GM12892 (cell line): ENCODE measurements at regions not wholly inside any gene's neighbourhood (a gene's known extent, or its start where the extent isn't known, plus 50 kb on each side); places are given as distances from the start of the nearest gene placed in this dataset.

Experiments used
- POLR2A ChIP-seq: IDR thresholded peaks from 2 replicates; pipeline ENCODE4 v1.6.1; 2011; ENCODE audit warnings: low read depth, low read length, control low read depth
- TAF1 ChIP-seq: IDR thresholded peaks from 2 replicates; pipeline ENCODE4 v1.6.1; 2011; ENCODE audit warnings: low read depth, mild to moderate bottlenecking, control low read depth, low read length, borderline replicate concordance

DNA sequence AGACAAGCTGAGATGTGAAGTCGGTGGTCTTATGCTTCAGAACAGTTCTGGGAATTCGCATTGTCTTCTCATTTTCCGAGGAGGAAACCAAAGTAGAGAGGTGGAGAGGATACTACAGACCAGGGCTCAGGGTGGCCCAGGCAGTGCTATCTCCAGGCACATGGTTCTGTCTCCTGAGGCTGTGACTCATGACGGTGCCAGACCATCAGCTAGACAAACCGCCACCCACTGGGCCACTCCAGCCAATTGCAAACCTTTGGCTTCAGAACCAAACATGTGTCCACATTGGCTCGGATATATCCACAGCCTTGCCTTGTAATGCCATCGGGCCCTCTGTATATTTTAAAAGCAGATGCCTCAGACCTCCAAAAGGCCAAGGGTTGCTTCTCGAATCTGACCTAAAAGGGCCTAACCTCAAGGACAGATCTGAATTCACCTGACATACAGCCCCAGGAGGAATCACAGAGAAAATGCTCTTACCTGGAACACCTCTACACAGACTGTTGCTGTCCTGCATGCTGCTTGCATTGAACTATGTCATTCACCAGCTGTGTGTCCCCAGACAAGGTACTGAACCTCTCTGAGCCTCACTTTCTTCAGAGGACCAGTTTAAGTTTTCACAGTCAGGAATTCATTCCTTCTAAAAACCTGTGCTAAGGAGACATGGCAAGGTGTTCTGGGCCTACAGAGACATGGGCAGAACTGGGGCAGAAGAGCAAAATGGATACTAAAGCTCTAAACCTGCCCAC, 224.9 kb upstream of the JUN start:
- TF ChIP-seq POLR2A, result no peak
- no peak for TF ChIP-seq TAF1
